ENCODE measurements at regions not wholly inside any gene's neighbourhood (a gene's known extent, or its start where the extent isn't known, plus 50 kb on each side); places are given as distances from the start of the nearest gene placed in this dataset.

GRCh38 chr15:72965671-72966070, 86.6 kb upstream of the NEO1 start:
- Histone ChIP-seq H3K9me3 (ENCODE audit: control insufficient read depth, low read length) (peaks cover 4% of the 10 kb centered on the region), H3K36me3 (ENCODE audit: control insufficient read depth, insufficient read depth, low read length, severe bottlenecking) (no peaks in the 10 kb centered on the region)
- no peak for DNase-seq (ENCODE audit: low read depth)

GRCh38 chr15:72964542-72964941, 87.7 kb upstream of the NEO1 start:
- H3K9ac ChIP-seq (ENCODE audit: low read length) = no peak overlapping the region
- no peaks in the 10 kb centered on the region for H3K27me3 ChIP-seq (replicated peaks; ENCODE audit: control insufficient read depth, insufficient read depth, low read length)
- no peaks in the 10 kb centered on the region for H3K36me3 ChIP-seq (ENCODE audit: control insufficient read depth, insufficient read depth, low read length, severe bottlenecking)
- no peaks in the 10 kb centered on the region for H3K4me1 ChIP-seq (ENCODE audit: control insufficient read depth, insufficient read depth, low read length)
- no peak for DNase-seq (ENCODE audit: low read depth)
- peaks cover 4% of the 10 kb centered on the region for H3K9me3 ChIP-seq (ENCODE audit: control insufficient read depth, low read length)
- no peak overlapping the region for H3K4me3 ChIP-seq (ENCODE audit: low read length)

More at GRCh38 chr15:72965671-72966070, 86.6 kb upstream of the NEO1 start:
- Histone ChIP-seq H3K4me1 (ENCODE audit: control insufficient read depth, insufficient read depth, low read length) (no peaks in the 10 kb centered on the region), H3K4me3 (ENCODE audit: low read length) (no peak overlapping the region), H3K9ac (ENCODE audit: low read length) (no peak overlapping the region), H3K27me3 (replicated peaks; ENCODE audit: control insufficient read depth, insufficient read depth, low read length) (no peaks in the 10 kb centered on the region)

- peaks cover 2% of the 10 kb centered on the region for H3K4me1 ChIP-seq (ENCODE audit: control insufficient read depth, insufficient read depth, low read length)
- peaks cover 4% of the 10 kb centered on the region for H3K9me3 ChIP-seq (ENCODE audit: control insufficient read depth, low read length)
- no peak overlapping the region for H3K9ac ChIP-seq (ENCODE audit: low read length)
- H3K4me3 ChIP-seq (ENCODE audit: low read length) = no peak overlapping the region
- H3K36me3 ChIP-seq (ENCODE audit: control insufficient read depth, insufficient read depth, low read length, severe bottlenecking) = no peaks in the 10 kb centered on the region
- no peak for DNase-seq (ENCODE audit: low read depth)
- H3K27me3 ChIP-seq (replicated peaks; ENCODE audit: control insufficient read depth, insufficient read depth, low read length) = no peaks in the 10 kb centered on the region
These were observed 88.1 kb upstream of the NEO1 start for GRCh38 chr15:72964135-72964534.

- no peak for DNase-seq (ENCODE audit: low read depth)
- Histone ChIP-seq H3K36me3 (ENCODE audit: control insufficient read depth, insufficient read depth, low read length, severe bottlenecking) (no peaks in the 10 kb centered on the region), H3K4me3 (ENCODE audit: low read length) (no peak overlapping the region), H3K9ac (ENCODE audit: low read length) (no peak overlapping the region), H3K9me3 (ENCODE audit: control insufficient read depth, low read length) (peaks cover 4% of the 10 kb centered on the region), H3K4me1 (ENCODE audit: control insufficient read depth, insufficient read depth, low read length) (peaks cover 5% of the 10 kb centered on the region), H3K27me3 (replicated peaks; ENCODE audit: control insufficient read depth, insufficient read depth, low read length) (no peaks in the 10 kb centered on the region)
These were observed 90.1 kb upstream of the NEO1 start for GRCh38 chr15:72962054-72962702.

GRCh38 chr15:72961346-72961745, 90.9 kb upstream of the NEO1 start:
- no peak overlapping the region for H3K4me3 ChIP-seq (ENCODE audit: low read length)
- H3K9ac ChIP-seq (ENCODE audit: low read length) = no peak overlapping the region
- DNase-seq (ENCODE audit: low read depth) = no peak
- peaks cover 4% of the 10 kb centered on the region for H3K9me3 ChIP-seq (ENCODE audit: control insufficient read depth, low read length)
- H3K4me1 ChIP-seq (ENCODE audit: control insufficient read depth, insufficient read depth, low read length) = peaks cover 5% of the 10 kb centered on the region
- no peaks in the 10 kb centered on the region for H3K27me3 ChIP-seq (replicated peaks; ENCODE audit: control insufficient read depth, insufficient read depth, low read length)
- H3K36me3 ChIP-seq (ENCODE audit: control insufficient read depth, insufficient read depth, low read length, severe bottlenecking) = no peaks in the 10 kb centered on the region

GRCh38 chr15:72958634-72959033, 93.6 kb upstream of the NEO1 start:
- H3K9ac ChIP-seq (ENCODE audit: low read length) = no peak overlapping the region
- H3K27me3 ChIP-seq (replicated peaks; ENCODE audit: control insufficient read depth, insufficient read depth, low read length) = peaks cover 7% of the 10 kb centered on the region
- no peak for DNase-seq (ENCODE audit: low read depth)
- H3K4me1 ChIP-seq (ENCODE audit: control insufficient read depth, insufficient read depth, low read length) = peaks cover 5% of the 10 kb centered on the region
- peaks cover 4% of the 10 kb centered on the region for H3K9me3 ChIP-seq (ENCODE audit: control insufficient read depth, low read length)
- H3K36me3 ChIP-seq (ENCODE audit: control insufficient read depth, insufficient read depth, low read length, severe bottlenecking) = no peaks in the 10 kb centered on the region
- no peak overlapping the region for H3K4me3 ChIP-seq (ENCODE audit: low read length)

GRCh38 chr15:72953306-72953705, 99.0 kb upstream of the NEO1 start:
- peaks cover 10% of the 10 kb centered on the region for H3K9me3 ChIP-seq (ENCODE audit: control insufficient read depth, low read length)
- H3K9ac ChIP-seq (ENCODE audit: low read length) = no peak overlapping the region
- DNase-seq (ENCODE audit: low read depth) = no peak
- no peaks in the 10 kb centered on the region for H3K36me3 ChIP-seq (ENCODE audit: control insufficient read depth, insufficient read depth, low read length, severe bottlenecking)
- H3K4me1 ChIP-seq (ENCODE audit: control insufficient read depth, insufficient read depth, low read length) = no peaks in the 10 kb centered on the region
- H3K4me3 ChIP-seq (ENCODE audit: low read length) = no peak overlapping the region
- peaks cover 14% of the 10 kb centered on the region for H3K27me3 ChIP-seq (replicated peaks; ENCODE audit: control insufficient read depth, insufficient read depth, low read length)

GRCh38 chr15:72952151-72952550, 100.1 kb upstream of the NEO1 start:
- peaks cover 14% of the 10 kb centered on the region for H3K27me3 ChIP-seq (replicated peaks; ENCODE audit: control insufficient read depth, insufficient read depth, low read length)

GRCh38 chr15:72948662-72949061, 103.6 kb upstream of the NEO1 start:
- Histone ChIP-seq H3K36me3 (ENCODE audit: control insufficient read depth, insufficient read depth, low read length, severe bottlenecking) (no peaks in the 10 kb centered on the region), H3K4me3 (ENCODE audit: low read length) (no peak overlapping the region), H3K9me3 (ENCODE audit: control insufficient read depth, low read length) (peaks cover 19% of the 10 kb centered on the region), H3K9ac (ENCODE audit: low read length) (no peak overlapping the region), H3K4me1 (ENCODE audit: control insufficient read depth, insufficient read depth, low read length) (no peaks in the 10 kb centered on the region), H3K27me3 (replicated peaks; ENCODE audit: control insufficient read depth, insufficient read depth, low read length) (peaks cover 25% of the 10 kb centered on the region)
- DNase-seq (ENCODE audit: low read depth) = no peak

More at GRCh38 chr15:72952151-72952550, 100.1 kb upstream of the NEO1 start:
- Histone ChIP-seq H3K36me3 (ENCODE audit: control insufficient read depth, insufficient read depth, low read length, severe bottlenecking) (no peaks in the 10 kb centered on the region), H3K4me1 (ENCODE audit: control insufficient read depth, insufficient read depth, low read length) (no peaks in the 10 kb centered on the region), H3K9me3 (ENCODE audit: control insufficient read depth, low read length) (peaks cover 19% of the 10 kb centered on the region), H3K4me3 (ENCODE audit: low read length) (no peak overlapping the region), H3K9ac (ENCODE audit: low read length) (no peak overlapping the region)
- DNase-seq (ENCODE audit: low read depth) = no peak

GRCh38 chr15:72947709-72948108, 104.6 kb upstream of the NEO1 start:
- DNase-seq (ENCODE audit: low read depth) = no peak
- Histone ChIP-seq H3K4me3 (ENCODE audit: low read length) (no peak overlapping the region), H3K9ac (ENCODE audit: low read length) (no peak overlapping the region), H3K27me3 (replicated peaks; ENCODE audit: control insufficient read depth, insufficient read depth, low read length) (peaks cover 34% of the 10 kb centered on the region), H3K4me1 (ENCODE audit: control insufficient read depth, insufficient read depth, low read length) (no peaks in the 10 kb centered on the region), H3K9me3 (ENCODE audit: control insufficient read depth, low read length) (peaks cover 19% of the 10 kb centered on the region), H3K36me3 (ENCODE audit: control insufficient read depth, insufficient read depth, low read length, severe bottlenecking) (no peaks in the 10 kb centered on the region)

- Histone ChIP-seq H3K4me3 (ENCODE audit: low read length) (no peak overlapping the region), H3K27me3 (replicated peaks; ENCODE audit: control insufficient read depth, insufficient read depth, low read length) (peaks cover 38% of the 10 kb centered on the region), H3K9ac (ENCODE audit: low read length) (no peak overlapping the region), H3K9me3 (ENCODE audit: control insufficient read depth, low read length) (peaks cover 19% of the 10 kb centered on the region), H3K36me3 (ENCODE audit: control insufficient read depth, insufficient read depth, low read length, severe bottlenecking) (no peaks in the 10 kb centered on the region), H3K4me1 (ENCODE audit: control insufficient read depth, insufficient read depth, low read length) (no peaks in the 10 kb centered on the region)
- no peak for DNase-seq (ENCODE audit: low read depth)
These were observed 107.7 kb upstream of the NEO1 start for GRCh38 chr15:72944565-72944964.

GRCh38 chr15:72940229-72940622, 112.0 kb upstream of the NEO1 start:
- peaks cover 34% of the 10 kb centered on the region for H3K27me3 ChIP-seq (replicated peaks; ENCODE audit: control insufficient read depth, insufficient read depth, low read length)
- H3K4me1 ChIP-seq (ENCODE audit: control insufficient read depth, insufficient read depth, low read length) = no peaks in the 10 kb centered on the region
- no peaks in the 10 kb centered on the region for H3K9me3 ChIP-seq (ENCODE audit: control insufficient read depth, low read length)
- no peak overlapping the region for H3K4me3 ChIP-seq (ENCODE audit: low read length)
- H3K36me3 ChIP-seq (ENCODE audit: control insufficient read depth, insufficient read depth, low read length, severe bottlenecking) = no peaks in the 10 kb centered on the region
- DNase-seq (ENCODE audit: low read depth) = no peak
- no peak overlapping the region for H3K9ac ChIP-seq (ENCODE audit: low read length)
